Activated B cell treated with CpG ODN at 0.5 μM for 24 hours (primary cell): ENCODE measurements at regions not wholly inside any gene's neighbourhood (a gene's known extent, or its start where the extent isn't known, plus 50 kb on each side); places are given as distances from the start of the nearest gene placed in this dataset.

Experiments used
- ATAC-seq: fragments of 200-7000 bp; cut with Tn5 transposase; one replicate; pipeline ENCODE4 v1.10.0; 2021; ENCODE audit warnings: low read depth, mild to moderate bottlenecking, moderate library complexity
- CTCF ChIA-PET: fragments of 350-600 bp; sonication (Branson Sonifier 250); formaldehyde crosslinking; loops from one replicate; lab custom pipeline; 2021; ENCODE audit warnings: antibody characterized with exemption; lab: Charles Lee
- POLR2A ChIA-PET: fragments of 350-600 bp; sonication (Branson Sonifier 250); formaldehyde crosslinking; loops from one replicate; lab custom pipeline; 2021; ENCODE audit warnings: antibody characterized with exemption; lab: Charles Lee
- DNase-seq: peaks from one replicate; pipeline ENCODE4 v3.0.0; 2022
- H3K27ac Mint-ChIP-seq: one replicate; pipeline ENCODE4 v1.8.0; 2020; ENCODE audit warnings: mixed read lengths
- H3K27me3 Mint-ChIP-seq: one replicate; pipeline ENCODE4 v1.8.0; 2021; ENCODE audit warnings: mixed read lengths
- H3K36me3 Mint-ChIP-seq: one replicate; pipeline ENCODE4 v1.8.0; 2021; ENCODE audit warnings: low read depth, mixed read lengths
- H3K4me1 Mint-ChIP-seq: one replicate; pipeline ENCODE4 v1.8.0; 2021; ENCODE audit warnings: mixed read lengths
- H3K4me3 Mint-ChIP-seq: one replicate; pipeline ENCODE4 v1.8.0; 2020; ENCODE audit warnings: mild to moderate bottlenecking, mixed read lengths
- H3K9me3 Mint-ChIP-seq: one replicate; pipeline ENCODE4 v1.8.0; 2020; ENCODE audit warnings: mixed read lengths
- intact Hi-C: fragments of 100-400 bp; cut with micrococcal nuclease; formaldehyde crosslinking; loops from one replicate; pipeline ENCODE4 v1.15.1; 2024
- TF ChIP-seq, protein P1 (sequence below): fragments of 200-600 bp; IDR thresholded peaks from one replicate; pipeline ENCODE4 v1.8.0; 2022; ENCODE audit warnings: antibody characterized with exemption, mild to moderate bottlenecking

DNA sequence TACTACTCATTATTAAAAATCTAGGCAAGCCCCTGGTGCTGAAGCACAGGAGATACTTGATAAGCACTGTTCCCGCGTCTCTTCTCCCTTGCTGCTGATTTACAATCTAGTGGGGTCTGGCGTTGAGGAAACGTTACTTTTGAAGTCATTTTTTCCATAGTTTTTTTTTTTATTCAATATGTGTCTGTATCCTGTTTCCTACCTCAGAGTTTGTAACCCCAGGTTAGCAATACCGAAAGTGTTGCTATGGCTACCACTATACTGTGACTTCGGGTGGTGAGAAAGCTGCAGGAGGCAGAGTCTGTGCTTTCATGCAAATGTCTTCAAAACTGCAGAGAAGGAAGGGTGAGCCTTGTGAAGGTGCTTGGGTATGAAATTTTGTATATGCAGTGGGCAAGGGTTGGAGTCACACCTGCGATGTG is 458.8 kb upstream of the GHITM start:
- ChIA-PET POLR2A (no interaction called here), CTCF (no interaction called here)
- H3K27ac Mint-ChIP-seq, result no peak overlapping the region
- peaks cover 5% of the 10 kb centered on the region for H3K4me1 Mint-ChIP-seq
- no peaks in the 10 kb centered on the region for H3K9me3 Mint-ChIP-seq
- no peak for DNase-seq
- intact Hi-C loops, result no loop called here
- ATAC-seq, result peak; percentile 54
- no peaks in the 10 kb centered on the region for H3K27me3 Mint-ChIP-seq
- no peaks in the 10 kb centered on the region for H3K36me3 Mint-ChIP-seq
- no peak overlapping the region for H3K4me3 Mint-ChIP-seq
- TF ChIP-seq, protein P1, sequence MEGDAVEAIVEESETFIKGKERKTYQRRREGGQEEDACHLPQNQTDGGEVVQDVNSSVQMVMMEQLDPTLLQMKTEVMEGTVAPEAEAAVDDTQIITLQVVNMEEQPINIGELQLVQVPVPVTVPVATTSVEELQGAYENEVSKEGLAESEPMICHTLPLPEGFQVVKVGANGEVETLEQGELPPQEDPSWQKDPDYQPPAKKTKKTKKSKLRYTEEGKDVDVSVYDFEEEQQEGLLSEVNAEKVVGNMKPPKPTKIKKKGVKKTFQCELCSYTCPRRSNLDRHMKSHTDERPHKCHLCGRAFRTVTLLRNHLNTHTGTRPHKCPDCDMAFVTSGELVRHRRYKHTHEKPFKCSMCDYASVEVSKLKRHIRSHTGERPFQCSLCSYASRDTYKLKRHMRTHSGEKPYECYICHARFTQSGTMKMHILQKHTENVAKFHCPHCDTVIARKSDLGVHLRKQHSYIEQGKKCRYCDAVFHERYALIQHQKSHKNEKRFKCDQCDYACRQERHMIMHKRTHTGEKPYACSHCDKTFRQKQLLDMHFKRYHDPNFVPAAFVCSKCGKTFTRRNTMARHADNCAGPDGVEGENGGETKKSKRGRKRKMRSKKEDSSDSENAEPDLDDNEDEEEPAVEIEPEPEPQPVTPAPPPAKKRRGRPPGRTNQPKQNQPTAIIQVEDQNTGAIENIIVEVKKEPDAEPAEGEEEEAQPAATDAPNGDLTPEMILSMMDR, result no peak

DNA sequence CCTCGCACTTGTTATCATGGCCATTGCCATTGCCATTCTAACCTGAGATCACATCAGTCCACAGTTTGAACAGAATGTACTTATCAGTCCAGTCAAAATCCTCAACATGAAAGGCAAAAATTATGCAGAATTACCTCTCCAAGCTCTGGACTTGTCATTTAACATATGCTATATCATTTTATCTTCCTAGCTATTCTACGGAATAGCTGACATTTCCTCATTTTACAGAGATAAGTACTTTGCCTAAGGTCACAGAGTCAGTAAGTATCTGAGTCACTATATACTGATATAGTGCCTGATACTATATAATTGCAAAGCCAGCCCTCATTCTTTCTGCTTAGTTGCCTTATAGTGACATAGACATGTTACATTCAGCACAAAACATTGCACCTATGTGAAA is 456.9 kb upstream of the GHITM start:
- no peak for ATAC-seq
- H3K27ac Mint-ChIP-seq, result no peak overlapping the region
- no peaks in the 10 kb centered on the region for H3K36me3 Mint-ChIP-seq
- H3K9me3 Mint-ChIP-seq, result no peaks in the 10 kb centered on the region
- H3K27me3 Mint-ChIP-seq, result no peaks in the 10 kb centered on the region
- DNase-seq, result no peak
- peaks cover 5% of the 10 kb centered on the region for H3K4me1 Mint-ChIP-seq
- ChIA-PET POLR2A (no interaction called here), CTCF (no interaction called here)
- TF ChIP-seq, protein P1, result no peak
- intact Hi-C loops, result no loop called here
- no peak overlapping the region for H3K4me3 Mint-ChIP-seq

DNA sequence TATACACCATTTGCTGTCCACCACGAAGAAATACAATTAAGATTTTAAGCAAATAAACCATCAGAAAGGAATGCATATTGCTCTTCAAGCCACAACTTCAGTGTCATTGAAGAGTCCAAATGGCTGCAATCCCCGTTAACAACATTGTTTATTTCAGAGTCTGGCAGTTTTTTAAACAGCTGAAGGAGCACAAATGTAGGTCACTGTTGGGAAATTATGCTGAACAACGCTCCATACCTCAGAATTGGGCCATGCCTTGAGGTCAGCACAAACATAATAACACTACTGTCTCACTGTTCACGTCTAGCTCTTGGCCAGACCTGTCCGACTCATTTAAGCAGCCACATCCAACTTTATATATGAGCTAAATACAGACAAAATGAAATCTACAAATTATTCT is 453.9 kb upstream of the GHITM start:
- intact Hi-C loops, result no loop called here
- Mint-ChIP-seq H3K9me3 (no peaks in the 10 kb centered on the region), H3K4me3 (no peak overlapping the region), H3K4me1 (peaks cover 3% of the 10 kb centered on the region), H3K36me3 (no peaks in the 10 kb centered on the region), H3K27ac (no peak overlapping the region), H3K27me3 (no peaks in the 10 kb centered on the region)
- no peak for DNase-seq
- CTCF ChIA-PET, result no interaction called here
- POLR2A ChIA-PET, result no interaction called here
- ATAC-seq, result no peak
- TF ChIP-seq, protein P1, result no peak

DNA sequence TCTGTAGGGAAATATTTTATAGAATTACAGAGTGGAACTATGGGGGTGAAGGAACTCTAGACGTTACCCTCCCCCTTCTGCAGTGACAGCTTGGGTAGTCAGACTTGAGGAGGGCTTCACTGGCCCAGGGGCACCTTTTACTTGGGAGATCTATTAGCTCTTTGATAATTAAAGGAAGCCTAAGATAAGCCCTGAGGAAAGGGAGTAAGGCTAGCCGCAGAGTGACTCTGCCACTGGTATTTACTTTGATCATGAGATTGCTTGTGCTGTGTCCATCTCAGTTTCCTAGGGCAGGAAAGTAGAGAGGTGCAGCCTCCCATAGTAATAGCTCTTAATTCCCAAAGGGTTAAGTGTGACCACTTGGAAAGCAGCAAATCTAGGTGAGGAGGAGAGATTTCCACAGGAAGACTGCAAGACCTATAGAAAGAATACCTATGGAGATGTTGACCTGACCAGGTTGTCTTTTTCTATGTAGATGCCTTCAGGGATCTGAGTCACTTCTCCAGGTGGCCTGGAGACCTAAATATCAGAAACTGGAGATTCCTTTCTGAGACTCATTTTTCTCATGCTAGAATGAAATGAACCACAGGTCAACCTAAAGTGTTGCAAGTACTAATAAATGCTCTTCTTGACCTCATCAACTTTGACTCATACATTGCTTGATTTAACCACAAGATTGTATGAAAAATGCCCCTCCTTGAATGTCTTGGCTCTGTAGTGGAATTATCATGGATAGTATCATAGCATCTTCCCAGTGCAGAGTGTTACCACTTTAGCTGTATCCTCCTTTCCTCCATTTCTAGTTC is 447.3 kb upstream of the GHITM start:
- TF ChIP-seq, protein P1, result no peak
- ChIA-PET POLR2A (no interaction called here), CTCF (no interaction called here)
- DNase-seq, result no peak
- H3K4me3 Mint-ChIP-seq, result no peak overlapping the region
- H3K9me3 Mint-ChIP-seq, result no peaks in the 10 kb centered on the region
- no peaks in the 10 kb centered on the region for H3K36me3 Mint-ChIP-seq
- intact Hi-C loops, result no loop called here
- ATAC-seq, result no peak
- H3K27ac Mint-ChIP-seq, result no peak overlapping the region
- H3K27me3 Mint-ChIP-seq, result no peaks in the 10 kb centered on the region
- H3K4me1 Mint-ChIP-seq, result no peaks in the 10 kb centered on the region

DNA sequence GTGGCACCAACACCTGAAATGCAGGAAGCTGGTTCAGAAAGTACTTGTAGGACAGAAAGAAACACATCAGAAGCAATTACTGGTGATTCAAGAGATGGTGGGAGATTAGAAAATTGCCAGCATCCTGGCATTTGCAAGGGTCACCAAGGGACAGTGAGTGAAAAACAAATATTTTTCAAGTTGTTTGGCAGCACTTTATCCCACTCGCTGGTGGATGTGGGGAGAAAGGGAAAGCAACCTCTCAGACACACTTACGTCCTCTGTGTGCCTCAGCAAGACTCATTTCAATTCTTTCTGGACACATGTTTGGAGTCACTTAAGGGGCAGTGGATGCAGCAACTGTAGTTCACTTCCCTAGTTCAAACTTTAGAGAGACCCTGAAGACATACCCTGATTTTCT is 440.4 kb upstream of the GHITM start:
- Mint-ChIP-seq H3K4me1 (no peaks in the 10 kb centered on the region), H3K4me3 (no peak overlapping the region), H3K27ac (no peak overlapping the region), H3K9me3 (peaks cover 7% of the 10 kb centered on the region), H3K36me3 (no peaks in the 10 kb centered on the region), H3K27me3 (no peaks in the 10 kb centered on the region)
- POLR2A ChIA-PET, result no interaction called here
- CTCF ChIA-PET, result no interaction called here
- TF ChIP-seq, protein P1, result no peak
- intact Hi-C loops, result no loop called here
- ATAC-seq, result no peak
- DNase-seq, result no peak
